ENCODE measurements at regions not wholly inside any gene's neighbourhood (a gene's known extent, or its start where the extent isn't known, plus 50 kb on each side); places are given as distances from the start of the nearest gene placed in this dataset.

- Histone ChIP-seq H3K9me3 (ENCODE audit: control insufficient read depth, insufficient read depth, low read depth, low read length) (no peaks in the 10 kb centered on the region), H3K27ac (ENCODE audit: extremely low read depth, low read depth, low read length) (no peak overlapping the region), H3K36me3 (ENCODE audit: control insufficient read depth in 2 of 2, insufficient read depth in 1 of 2, low read length in 2 of 2) (no peaks in the 10 kb centered on the region), H3K4me3 (ENCODE audit: low read depth, low read length) (no peak overlapping the region), H3K4me1 (ENCODE audit: control insufficient read depth, insufficient read depth, low read length) (no peaks in the 10 kb centered on the region)
- ChIA-PET CTCF (no interaction called here), POLR2A (no interaction called here)
- TF ChIP-seq ZNF394 (tag by site-specific recombination; IDR thresholded peaks at IDR 0.05; ENCODE audit: borderline replicate concordance) (no peak), ZBTB49 (tag by site-specific recombination; IDR thresholded peaks at IDR 0.05; ENCODE audit: low read depth) (no peak), ZNF530 (tag by site-specific recombination; IDR thresholded peaks at IDR 0.05; ENCODE audit: low read depth) (no peak), KLF17 (tag by site-specific recombination; IDR thresholded peaks at IDR 0.05) (no peak), KLF1 (tag by site-specific recombination; IDR thresholded peaks at IDR 0.05) (no peak), ZNF48 (tag by site-specific recombination; IDR thresholded peaks at IDR 0.05) (no peak), ZNF76 (tag by site-specific recombination; IDR thresholded peaks at IDR 0.05; ENCODE audit: borderline replicate concordance, low read depth) (no peak), ATF2 (tag by site-specific recombination; IDR thresholded peaks at IDR 0.05; ENCODE audit: low read depth) (no peak)
These were observed 1401.8 kb downstream of the FSCB start for GRCh38 chr14:43105305-43105704.

- TF ChIP-seq RBAK (tag by site-specific recombination; IDR thresholded peaks at IDR 0.05) (no peak), ZNF549 (tag by site-specific recombination; IDR thresholded peaks at IDR 0.05) (no peak), ZNF792 (tag by site-specific recombination; IDR thresholded peaks at IDR 0.05) (no peak), ZNF239 (tag by site-specific recombination; IDR thresholded peaks at IDR 0.05) (no peak), ZNF670 (tag by site-specific recombination; IDR thresholded peaks at IDR 0.05; ENCODE audit: low read depth) (no peak), ZNF350 (tag by site-specific recombination; IDR thresholded peaks at IDR 0.05) (no peak), ZNF76 (tag by site-specific recombination; IDR thresholded peaks at IDR 0.05; ENCODE audit: borderline replicate concordance, low read depth) (no peak), GLIS1 (tag by site-specific recombination; IDR thresholded peaks at IDR 0.05) (no peak), HOXA7 (CRISPR knock-in tag; IDR thresholded peaks at IDR 0.05; ENCODE audit: borderline replicate concordance) (no peak), ZNF140 (tag by site-specific recombination; IDR thresholded peaks at IDR 0.05) (no peak), ZNF623 (tag by site-specific recombination; IDR thresholded peaks at IDR 0.05) (no peak)
- TF ChIP-seq, protein P1, sequence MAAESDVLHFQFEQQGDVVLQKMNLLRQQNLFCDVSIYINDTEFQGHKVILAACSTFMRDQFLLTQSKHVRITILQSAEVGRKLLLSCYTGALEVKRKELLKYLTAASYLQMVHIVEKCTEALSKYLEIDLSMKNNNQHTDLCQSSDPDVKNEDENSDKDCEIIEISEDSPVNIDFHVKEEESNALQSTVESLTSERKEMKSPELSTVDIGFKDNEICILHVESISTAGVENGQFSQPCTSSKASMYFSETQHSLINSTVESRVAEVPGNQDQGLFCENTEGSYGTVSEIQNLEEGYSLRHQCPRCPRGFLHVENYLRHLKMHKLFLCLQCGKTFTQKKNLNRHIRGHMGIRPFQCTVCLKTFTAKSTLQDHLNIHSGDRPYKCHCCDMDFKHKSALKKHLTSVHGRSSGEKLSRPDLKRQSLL (tag by site-specific recombination; IDR thresholded peaks at IDR 0.05): no peak
- TF ChIP-seq, protein P2, sequence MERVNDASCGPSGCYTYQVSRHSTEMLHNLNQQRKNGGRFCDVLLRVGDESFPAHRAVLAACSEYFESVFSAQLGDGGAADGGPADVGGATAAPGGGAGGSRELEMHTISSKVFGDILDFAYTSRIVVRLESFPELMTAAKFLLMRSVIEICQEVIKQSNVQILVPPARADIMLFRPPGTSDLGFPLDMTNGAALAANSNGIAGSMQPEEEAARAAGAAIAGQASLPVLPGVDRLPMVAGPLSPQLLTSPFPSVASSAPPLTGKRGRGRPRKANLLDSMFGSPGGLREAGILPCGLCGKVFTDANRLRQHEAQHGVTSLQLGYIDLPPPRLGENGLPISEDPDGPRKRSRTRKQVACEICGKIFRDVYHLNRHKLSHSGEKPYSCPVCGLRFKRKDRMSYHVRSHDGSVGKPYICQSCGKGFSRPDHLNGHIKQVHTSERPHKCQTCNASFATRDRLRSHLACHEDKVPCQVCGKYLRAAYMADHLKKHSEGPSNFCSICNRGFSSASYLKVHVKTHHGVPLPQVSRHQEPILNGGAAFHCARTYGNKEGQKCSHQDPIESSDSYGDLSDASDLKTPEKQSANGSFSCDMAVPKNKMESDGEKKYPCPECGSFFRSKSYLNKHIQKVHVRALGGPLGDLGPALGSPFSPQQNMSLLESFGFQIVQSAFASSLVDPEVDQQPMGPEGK (tag by site-specific recombination; IDR thresholded peaks at IDR 0.05): no peak
- ChIA-PET CTCF (no interaction called here), POLR2A (no interaction called here)
- Histone ChIP-seq H3K4me3 (ENCODE audit: low read depth, low read length) (no peak overlapping the region), H3K4me1 (ENCODE audit: control insufficient read depth, insufficient read depth, low read length) (no peaks in the 10 kb centered on the region), H3K9me3 (ENCODE audit: control insufficient read depth, insufficient read depth, low read depth, low read length) (no peaks in the 10 kb centered on the region), H3K27ac (ENCODE audit: extremely low read depth, low read depth, low read length) (no peak overlapping the region), H3K36me3 (ENCODE audit: control insufficient read depth in 2 of 2, insufficient read depth in 1 of 2, low read length in 2 of 2) (no peaks in the 10 kb centered on the region)
These were observed 1416.7 kb downstream of the FSCB start for GRCh38 chr14:43090380-43090779.

Data from HEK293 (cell line).